Pancreas (tissue), 10 donors: ENCODE measurements at regions not wholly inside any gene's neighbourhood (a gene's known extent, or its start where the extent isn't known, plus 50 kb on each side); places are given as distances from the start of the nearest gene placed in this dataset.

ENCODE experiments used
- ATAC-seq, 4 donors: fragments of 200-7000 bp; cut with Tn5 transposase; one replicate each; pipeline versions ENCODE4 v1.8.0 to v1.9.1; 2020; ENCODE audit warnings: mild to moderate bottlenecking in 4 of 4, moderate library complexity in 4 of 4
- DNase-seq, 6 donors: peaks; one replicate each; pipeline ENCODE4 v3.0.0-alpha.2; 2020
- FAIRE-seq: peaks from 2 replicates; lab custom pipeline; 2012; peaks lifted over from hg19 to GRCh38; lab: Jason Lieb, UNC
- H3K27ac ChIP-seq, 4 donors: fragments of 200-600 bp; sonication (generic); 1 replicate in 3 of 4; 2 replicates in 1 of 4; pipeline versions ENCODE4 v1.5.0 to v1.8.0; 2020
- H3K27me3 ChIP-seq, 4 donors: fragments of 200-600 bp; one replicate each; pipeline ENCODE4 v1.8.0; 2021
- H3K36me3 ChIP-seq, 3 donors: fragments of 200-600 bp; sonication (generic) in 1 of 3; one replicate each; pipeline versions ENCODE4 v1.5.0 to v1.8.0; 2020 to 2021
- H3K4me1 ChIP-seq, 3 donors: fragments of 200-600 bp; one replicate each; pipeline ENCODE4 v1.8.0; 2021
- H3K4me3 ChIP-seq, 4 donors: fragments of 200-600 bp; sonication (generic) in 2 of 4; one replicate each; pipeline versions ENCODE4 v1.5.0 to v1.8.0; 2020 to 2021
- H3K9me3 ChIP-seq, 4 donors: fragments of 200-600 bp; one replicate each; pipeline ENCODE4 v1.8.0; 2021
- CTCF ChIP-seq, 4 donors: fragments of 200-600 bp; sonication (generic) in 3 of 4; IDR thresholded peaks; one replicate each; pipeline versions ENCODE4 v1.5.0 to v1.8.0; 2021; ENCODE audit warnings: antibody characterized with exemption in 4 of 4
- WGBS, 2 donors: extraction: QIAGEN DNeasy Blood & Tissue Kit; methylation state at CpG; one replicate each; pipeline ENCODE4 v1.1.7; 2013; 5-methylcytosine and 5-hydroxymethylcytosine counted together
- intact Hi-C, 3 donors: fragments of 100-400 bp; cut with DNase I; formaldehyde crosslinking; loops; one replicate each; pipeline versions ENCODE4 v1.11.1 to v1.14.2; 2022
- donor health status: healthy with polysubstance abuse.
- donor health status: DM: no; HTN: no; CAD: no; lungs with moderate emphysema.
- donor health status: DM: no; HTN: no; CAD: no.
- donor health status: control.
- donor health status: control.
- donor health status: Bipolar disorder and iron deficiency.
- donor health status: DM: yes; HTN: yes; CAD: no.
- donor health status: DM: no; HTN: no; CAD: no.
- donor health status: DM: no; HTN: no; CAD: no.
- donor health status: DM: yes; HTN: yes; CAD: no.

- FAIRE-seq: no peak
- intact Hi-C loops: no loop called here
- Histone ChIP-seq H3K27me3 (peaks cover 0 to 3% (median 0%) of the 10 kb centered on the region in 4 donors), H3K36me3 (no peaks in the 10 kb centered on the region), H3K9me3 (no peaks in the 10 kb centered on the region), H3K4me1 (no peaks in the 10 kb centered on the region), H3K27ac (no peak overlapping the region), H3K4me3 (no peak overlapping the region)
- ATAC-seq: no peak
- no peak for DNase-seq
- WGBS, 2 donors: 49 to 61% methylated on average over 4 of the region's 4 CpGs
- no peak for TF ChIP-seq CTCF (IDR thresholded peaks at IDR 0.05)
Measured at GRCh38 chr20:39752262-39752876, 790.2 kb downstream of the DHX35 start.

GRCh38 chr20:39751557-39752137, 789.5 kb downstream of the DHX35 start:
- H3K27me3 ChIP-seq: peaks cover 0 to 3% (median 0%) of the 10 kb centered on the region in 4 donors
- 67 to 68% methylated on average over 4 of the region's 4 CpGs for WGBS, 2 donors
- intact Hi-C loops: no loop called here
- ATAC-seq (no peak), DNase-seq (no peak), FAIRE-seq (no peak)
- H3K9me3 ChIP-seq: no peaks in the 10 kb centered on the region
- no peak overlapping the region for H3K4me3 ChIP-seq
- H3K36me3 ChIP-seq: no peaks in the 10 kb centered on the region
- H3K4me1 ChIP-seq: no peaks in the 10 kb centered on the region
- no peak overlapping the region for H3K27ac ChIP-seq
- no peak for TF ChIP-seq CTCF (IDR thresholded peaks at IDR 0.05)

- intact Hi-C loops: no loop called here
- Histone ChIP-seq H3K4me3 (no peak overlapping the region), H3K27me3 (peaks cover 0 to 3% (median 0%) of the 10 kb centered on the region in 4 donors), H3K27ac (no peak overlapping the region), H3K9me3 (no peaks in the 10 kb centered on the region), H3K4me1 (no peaks in the 10 kb centered on the region), H3K36me3 (no peaks in the 10 kb centered on the region)
- FAIRE-seq: no peak
- WGBS, 2 donors: 38 to 42% methylated on average over 1 of the region's 1 CpG
- no peak for TF ChIP-seq CTCF (IDR thresholded peaks at IDR 0.05)
- DNase-seq: no peak
- no peak for ATAC-seq
Measured at GRCh38 chr20:39745380-39745779, 783.2 kb downstream of the DHX35 start.

GRCh38 chr20:39738651-39739050, 776.5 kb downstream of the DHX35 start:
- no peak overlapping the region for H3K27ac ChIP-seq
- H3K27me3 ChIP-seq: no peaks in the 10 kb centered on the region
- H3K4me1 ChIP-seq: no peaks in the 10 kb centered on the region
- ATAC-seq (no peak), DNase-seq (no peak), FAIRE-seq (no peak)
- no peaks in the 10 kb centered on the region for H3K9me3 ChIP-seq
- WGBS, 2 donors: 74 to 75% methylated on average over 2 of the region's 2 CpGs
- no peak for TF ChIP-seq CTCF (IDR thresholded peaks at IDR 0.05)
- no peak overlapping the region for H3K4me3 ChIP-seq
- no peaks in the 10 kb centered on the region for H3K36me3 ChIP-seq
- intact Hi-C loops: no loop called here
